Loucy (cell line): ENCODE measurements at regions not wholly inside any gene's neighbourhood (a gene's known extent, or its start where the extent isn't known, plus 50 kb on each side); places are given as distances from the start of the nearest gene placed in this dataset.

ENCODE experiments used
- H2AFZ ChIP-seq: fragments of 200-600 bp; sonication (generic); 2 replicates; pipeline ENCODE4 v1.6.0; 2016; ENCODE audit warnings: antibody characterized with exemption, mild to moderate bottlenecking, low read length, moderate library complexity
- H3F3A ChIP-seq: fragments of 200-600 bp; 2 replicates; pipeline ENCODE4 v1.6.0; 2016; ENCODE audit warnings: antibody characterized with exemption, low read depth, mild to moderate bottlenecking
- H3K27me3 ChIP-seq: fragments of 200-600 bp; sonication (generic); 2 replicates; pipeline ENCODE4 v1.6.1; 2014; ENCODE audit warnings: low read length, mild to moderate bottlenecking; ENCODE audit not compliant: insufficient read depth, poor library complexity, severe bottlenecking
- H3K36me3 ChIP-seq: fragments of 200-600 bp; sonication (generic); 2 replicates; pipeline ENCODE4 v1.6.1; 2016; ENCODE audit warnings: low read length; ENCODE audit not compliant: insufficient read depth
- H3K4me1 ChIP-seq: fragments of 200-600 bp; sonication (generic); 2 replicates; pipeline ENCODE4 v1.5.1; 2014; ENCODE audit warnings: low read length, mild to moderate bottlenecking; ENCODE audit not compliant: insufficient read depth, poor library complexity, severe bottlenecking
- H3K4me2 ChIP-seq: fragments of 200-600 bp; sonication (generic); 2 replicates; pipeline ENCODE4 v1.6.0; 2014; ENCODE audit warnings: antibody characterized with exemption, low read length, low read depth, mild to moderate bottlenecking; ENCODE audit not compliant: poor library complexity, severe bottlenecking
- H3K4me3 ChIP-seq: fragments of 200-600 bp; sonication (generic); 2 replicates; pipeline ENCODE4 v1.5.1; 2014; ENCODE audit warnings: low read length, mild to moderate bottlenecking, mixed read lengths; ENCODE audit not compliant: poor library complexity, severe bottlenecking
- H3K79me2 ChIP-seq: fragments of 200-600 bp; sonication (generic); 2 replicates; pipeline ENCODE4 v1.6.1; 2014; ENCODE audit warnings: low read length; ENCODE audit not compliant: insufficient read depth
- H3K9ac ChIP-seq: fragments of 200-600 bp; sonication (generic); 2 replicates; pipeline ENCODE4 v1.6.0; 2014; ENCODE audit warnings: mild to moderate bottlenecking, low read depth, low read length, moderate library complexity; ENCODE audit not compliant: poor library complexity, severe bottlenecking
- H3K9me2 ChIP-seq: fragments of 200-600 bp; sonication (generic); replicated peaks from 2 replicates; pipeline ENCODE4 v1.6.1; 2016; ENCODE audit warnings: low read depth, low read length, mixed read lengths
- H3K9me3 ChIP-seq: fragments of 200-600 bp; sonication (generic); 2 replicates; pipeline ENCODE4 v1.6.1; 2014; ENCODE audit warnings: mild to moderate bottlenecking, antibody characterized with exemption, low read length, low read depth; ENCODE audit not compliant: insufficient read depth
- H4K20me1 ChIP-seq: fragments of 200-600 bp; sonication (generic); 2 replicates; pipeline ENCODE4 v1.6.0; 2014; ENCODE audit warnings: antibody characterized with exemption, low read length, mild to moderate bottlenecking; ENCODE audit not compliant: insufficient read depth, poor library complexity, severe bottlenecking
- CTCF ChIP-seq: fragments of 200-600 bp; sonication (generic); conservative IDR thresholded peaks from 2 replicates; pipeline ENCODE4 v1.5.1; 2014; ENCODE audit warnings: mild to moderate bottlenecking, antibody characterized with exemption, low read length
- EZH2phosphoT487 ChIP-seq: fragments of 200-600 bp; IDR thresholded peaks from 2 replicates; pipeline ENCODE4 v1.6.1; 2018; ENCODE audit warnings: antibody characterized with exemption, mild to moderate bottlenecking, moderate library complexity, borderline replicate concordance

DNA sequence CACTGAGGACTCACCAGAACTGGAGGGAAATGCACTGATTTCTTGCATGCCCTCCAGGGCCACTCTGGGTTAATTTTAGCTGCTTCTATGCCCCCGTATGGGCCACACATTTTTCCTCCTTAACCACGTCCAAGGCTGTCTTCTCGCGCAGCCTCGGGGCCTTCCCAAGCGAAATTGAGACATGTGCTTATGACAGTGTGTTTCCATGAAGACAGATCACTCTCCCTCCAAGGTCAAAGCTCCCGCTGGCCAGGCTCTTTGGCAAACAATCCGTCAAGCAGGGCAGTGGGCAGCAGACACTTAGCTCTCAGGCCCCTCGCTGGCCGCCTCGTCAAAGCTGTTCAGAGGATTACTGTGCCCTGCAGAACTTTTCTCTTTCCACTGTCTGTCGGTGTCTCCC is 243.0 kb upstream of the N4BP1 start:
- H3K79me2 ChIP-seq, result no peaks in the 10 kb centered on the region
- no peaks in the 10 kb centered on the region for H3F3A ChIP-seq
- H3K9ac ChIP-seq, result no peak overlapping the region
- H3K4me3 ChIP-seq, result no peak overlapping the region
- H3K9me3 ChIP-seq, result no peaks in the 10 kb centered on the region
- no peak for TF ChIP-seq CTCF
- TF ChIP-seq EZH2phosphoT487, result no peak
- no peaks in the 10 kb centered on the region for H3K4me1 ChIP-seq
- no peaks in the 10 kb centered on the region for H3K36me3 ChIP-seq
- no peaks in the 10 kb centered on the region for H3K9me2 ChIP-seq
- H3K4me2 ChIP-seq, result no peak overlapping the region
- no peak overlapping the region for H2AFZ ChIP-seq
- H3K27me3 ChIP-seq, result no peaks in the 10 kb centered on the region
- H4K20me1 ChIP-seq, result no peaks in the 10 kb centered on the region

GRCh38 chr16:48852458-48852857 is 242.5 kb upstream of the N4BP1 start:
- Histone ChIP-seq H3K36me3 (no peaks in the 10 kb centered on the region), H3F3A (no peaks in the 10 kb centered on the region), H3K27me3 (no peaks in the 10 kb centered on the region), H3K4me1 (no peaks in the 10 kb centered on the region), H3K79me2 (no peaks in the 10 kb centered on the region), H3K4me2 (no peak overlapping the region), H3K9ac (no peak overlapping the region), H3K9me2 (no peaks in the 10 kb centered on the region), H3K9me3 (no peaks in the 10 kb centered on the region), H3K4me3 (no peak overlapping the region), H2AFZ (no peak overlapping the region), H4K20me1 (no peaks in the 10 kb centered on the region)
- TF ChIP-seq CTCF (no peak), EZH2phosphoT487 (no peak)

DNA sequence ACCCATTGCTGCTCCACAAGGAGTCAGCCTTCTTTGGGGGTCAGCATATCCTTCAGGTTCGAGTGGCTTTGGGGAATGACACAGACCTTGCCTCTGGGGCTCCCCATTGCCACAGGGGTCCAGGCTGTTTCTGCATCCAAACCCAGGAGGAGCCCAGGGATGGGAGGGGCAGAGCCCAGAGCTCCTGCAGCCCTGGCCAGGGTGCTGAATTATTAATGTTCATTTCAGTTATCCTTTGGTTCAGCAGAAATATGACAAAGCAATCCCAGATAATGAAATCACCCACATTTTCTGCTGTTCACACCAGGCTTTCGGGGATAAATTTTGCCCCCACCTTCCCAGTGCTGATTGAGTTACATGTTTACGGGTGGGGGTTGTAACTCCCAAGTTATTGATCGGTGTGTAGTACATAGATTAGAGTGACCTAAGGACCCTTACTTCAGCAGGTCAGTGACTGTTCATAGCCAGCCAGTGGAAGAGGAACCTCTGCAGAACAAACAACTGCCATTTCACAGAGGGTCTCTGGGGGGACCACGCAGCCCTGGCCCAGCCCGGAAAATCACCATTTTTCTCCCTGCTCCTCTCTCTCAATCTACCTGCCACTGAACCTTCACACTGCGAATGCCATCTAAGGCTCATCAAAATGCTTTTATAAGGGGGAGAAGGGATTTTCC is 240.3 kb upstream of the N4BP1 start:
- Histone ChIP-seq H4K20me1 (no peaks in the 10 kb centered on the region), H3K36me3 (no peaks in the 10 kb centered on the region), H3K9ac (no peak overlapping the region), H3F3A (no peaks in the 10 kb centered on the region), H3K9me2 (no peaks in the 10 kb centered on the region), H3K79me2 (no peaks in the 10 kb centered on the region), H3K4me3 (no peak overlapping the region), H3K27me3 (no peaks in the 10 kb centered on the region), H3K9me3 (no peaks in the 10 kb centered on the region), H3K4me2 (no peak overlapping the region), H3K4me1 (no peaks in the 10 kb centered on the region), H2AFZ (no peak overlapping the region)
- TF ChIP-seq EZH2phosphoT487, result no peak
- TF ChIP-seq CTCF, result no peak
